ENCODE measurements at regions not wholly inside any gene's neighbourhood (a gene's known extent, or its start where the extent isn't known, plus 50 kb on each side); places are given as distances from the start of the nearest gene placed in this dataset.

GRCh38 chr9:73459817-73460216 is 308.2 kb downstream of the ANXA1 start:
- no peak for DNase-seq
- no peaks in the 10 kb centered on the region for H3K9me2 ChIP-seq
- H3K36me3 ChIP-seq (replicated peaks in 1 of 2; ENCODE audit: control insufficient read depth in 1 of 2, insufficient read depth in 2 of 2, low read length in 1 of 2) = no peaks in the 10 kb centered on the region
- no peaks in the 10 kb centered on the region for H3K27me3 ChIP-seq (ENCODE audit: insufficient read depth)
- H3K4me3 ChIP-seq (ENCODE audit: low read depth in 2 of 2, low read length in 1 of 2) = no peak overlapping the region
- no peak overlapping the region for H3K4me2 ChIP-seq
- H3K79me2 ChIP-seq (ENCODE audit: insufficient read depth) = no peaks in the 10 kb centered on the region
- no peak overlapping the region for H2AFZ ChIP-seq (ENCODE audit: low read depth)
- H3K9me3 ChIP-seq = no peaks in the 10 kb centered on the region
- CTCF ChIA-PET = interaction anchor here (0.6 kb wide), 1 partner anchor 458 kb away, joined by 4 read pairs; no protein-coding TSS in a partner anchor
- H3K9ac ChIP-seq = no peak overlapping the region
- TF ChIP-seq TAF1 (IDR thresholded peaks at IDR 0.05; ENCODE audit: borderline replicate concordance, low read depth, low read length) (no peak), NFIC (IDR thresholded peaks at IDR 0.05; ENCODE audit: borderline replicate concordance) (no peak)
- H3K4me1 ChIP-seq (ENCODE audit: control insufficient read depth in 1 of 2, insufficient read depth in 2 of 2, low read depth in 1 of 2, low read length in 1 of 2) = no peaks in the 10 kb centered on the region
- POLR2A ChIA-PET = no interaction called here
- H4K20me1 ChIP-seq (ENCODE audit: insufficient read depth) = no peaks in the 10 kb centered on the region
- no peak overlapping the region for H3K27ac ChIP-seq (ENCODE audit: low read depth in 2 of 2, low read length in 1 of 2)
- no peaks in the 10 kb centered on the region for H3F3A ChIP-seq (replicated peaks; ENCODE audit: insufficient read depth)

DNA sequence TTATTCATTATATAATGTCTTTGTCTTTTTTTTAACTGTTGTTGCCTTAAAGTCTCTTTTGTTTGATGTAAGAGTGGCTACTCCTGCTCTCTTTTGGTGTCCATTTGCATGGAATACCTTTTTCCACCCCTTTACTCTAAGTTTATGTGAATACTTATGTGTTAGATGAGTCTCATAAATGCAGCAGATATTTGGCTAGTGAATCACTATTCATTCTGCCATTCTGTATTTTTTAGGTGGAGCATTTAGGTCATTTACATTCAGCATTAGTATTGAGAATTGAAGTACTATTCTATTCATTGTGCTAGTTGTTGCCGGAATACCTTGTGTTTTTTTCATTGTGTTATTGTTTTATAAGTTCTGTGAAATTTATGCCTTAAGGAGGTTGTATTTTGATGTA is 317.1 kb downstream of the ANXA1 start:
- Histone ChIP-seq H3K36me3 (replicated peaks in 1 of 2; ENCODE audit: control insufficient read depth in 1 of 2, insufficient read depth in 2 of 2, low read length in 1 of 2) (no peaks in the 10 kb centered on the region), H3K27ac (ENCODE audit: low read depth in 2 of 2, low read length in 1 of 2) (no peak overlapping the region), H3F3A (replicated peaks; ENCODE audit: insufficient read depth) (no peaks in the 10 kb centered on the region), H3K9ac (no peak overlapping the region), H3K9me2 (no peaks in the 10 kb centered on the region), H3K9me3 (no peaks in the 10 kb centered on the region), H3K79me2 (ENCODE audit: insufficient read depth) (no peaks in the 10 kb centered on the region), H4K20me1 (ENCODE audit: insufficient read depth) (no peaks in the 10 kb centered on the region), H3K4me1 (ENCODE audit: control insufficient read depth in 1 of 2, insufficient read depth in 2 of 2, low read depth in 1 of 2, low read length in 1 of 2) (no peaks in the 10 kb centered on the region), H3K4me2 (no peak overlapping the region), H2AFZ (ENCODE audit: low read depth) (no peak overlapping the region), H3K4me3 (ENCODE audit: low read depth in 2 of 2, low read length in 1 of 2) (no peak overlapping the region), H3K27me3 (ENCODE audit: insufficient read depth) (no peaks in the 10 kb centered on the region)
- POLR2A ChIA-PET = no interaction called here
- TF ChIP-seq MXI1 (IDR thresholded peaks at IDR 0.05; ENCODE audit: low read depth, low read length) = no peak
- TF ChIP-seq ZBTB33 (IDR thresholded peaks at IDR 0.05; ENCODE audit: borderline replicate concordance, low read depth) = no peak
- TF ChIP-seq, protein P1, sequence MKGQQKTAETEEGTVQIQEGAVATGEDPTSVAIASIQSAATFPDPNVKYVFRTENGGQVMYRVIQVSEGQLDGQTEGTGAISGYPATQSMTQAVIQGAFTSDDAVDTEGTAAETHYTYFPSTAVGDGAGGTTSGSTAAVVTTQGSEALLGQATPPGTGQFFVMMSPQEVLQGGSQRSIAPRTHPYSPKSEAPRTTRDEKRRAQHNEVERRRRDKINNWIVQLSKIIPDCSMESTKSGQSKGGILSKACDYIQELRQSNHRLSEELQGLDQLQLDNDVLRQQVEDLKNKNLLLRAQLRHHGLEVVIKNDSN (IDR thresholded peaks at IDR 0.05; ENCODE audit: borderline replicate concordance, low read depth) = no peak
- TF ChIP-seq FOXM1 (IDR thresholded peaks at IDR 0.05; ENCODE audit: low read depth) = no peak
- TF ChIP-seq SIN3A (IDR thresholded peaks at IDR 0.05; ENCODE audit: borderline replicate concordance, low read depth, low read length) = no peak
- no peak for TF ChIP-seq ELF1 (IDR thresholded peaks at IDR 0.05)
- no peak for TF ChIP-seq SMC3 (IDR thresholded peaks at IDR 0.05; ENCODE audit: low read depth, low read length)
- no peak for TF ChIP-seq YY1 (IDR thresholded peaks at IDR 0.05; ENCODE audit: low read depth)
- no peak for DNase-seq
- CTCF ChIA-PET = no interaction called here
- WGBS (ENCODE audit: low lambda C conversion rate) = 29% methylated on average over 1 of the region's 1 CpG

GRCh38 chr9:73470766-73471165 is 319.1 kb downstream of the ANXA1 start:
- H3K27me3 ChIP-seq (ENCODE audit: insufficient read depth) = no peaks in the 10 kb centered on the region
- H2AFZ ChIP-seq (ENCODE audit: low read depth) = no peak overlapping the region
- WGBS (ENCODE audit: low lambda C conversion rate) = 6% methylated on average over 3 of the region's 3 CpGs
- no peaks in the 10 kb centered on the region for H3F3A ChIP-seq (replicated peaks; ENCODE audit: insufficient read depth)
- H3K79me2 ChIP-seq (ENCODE audit: insufficient read depth) = no peaks in the 10 kb centered on the region
- no peaks in the 10 kb centered on the region for H3K4me1 ChIP-seq (ENCODE audit: control insufficient read depth in 1 of 2, insufficient read depth in 2 of 2, low read depth in 1 of 2, low read length in 1 of 2)
- no peak overlapping the region for H3K27ac ChIP-seq (ENCODE audit: low read depth in 2 of 2, low read length in 1 of 2)
- no peak overlapping the region for H3K4me3 ChIP-seq (ENCODE audit: low read depth in 2 of 2, low read length in 1 of 2)
- no peaks in the 10 kb centered on the region for H3K36me3 ChIP-seq (replicated peaks in 1 of 2; ENCODE audit: control insufficient read depth in 1 of 2, insufficient read depth in 2 of 2, low read length in 1 of 2)
- ChIA-PET CTCF (no interaction called here), POLR2A (no interaction called here)
- no peaks in the 10 kb centered on the region for H3K9me2 ChIP-seq
- H3K4me2 ChIP-seq = no peak overlapping the region
- TF ChIP-seq JUND (IDR thresholded peaks at IDR 0.05) (no peak), ZBTB33 (IDR thresholded peaks at IDR 0.05; ENCODE audit: borderline replicate concordance, low read depth) (no peak), SMC3 (IDR thresholded peaks at IDR 0.05; ENCODE audit: low read depth, low read length) (no peak), EP300 (IDR thresholded peaks at IDR 0.05; ENCODE audit: borderline replicate concordance in 1 of 2, low read depth in 1 of 2, low read length in 1 of 2) (no peak), RAD21 (IDR thresholded peaks at IDR 0.05; ENCODE audit: low read length) (no peak), SIN3A (IDR thresholded peaks at IDR 0.05; ENCODE audit: borderline replicate concordance, low read depth, low read length) (no peak), CTCF (IDR thresholded peaks at IDR 0.05) (no peak), ELF1 (IDR thresholded peaks at IDR 0.05) (no peak), TCF12 (IDR thresholded peaks at IDR 0.05) (no peak)
- no peaks in the 10 kb centered on the region for H4K20me1 ChIP-seq (ENCODE audit: insufficient read depth)
- no peak overlapping the region for H3K9ac ChIP-seq
- DNase-seq = no peak
- no peaks in the 10 kb centered on the region for H3K9me3 ChIP-seq

All from SK-N-SH (cell line).